GM19035 (cell line): ENCODE measurements at regions not wholly inside any gene's neighbourhood (a gene's known extent, or its start where the extent isn't known, plus 50 kb on each side); places are given as distances from the start of the nearest gene placed in this dataset.
"Not testable (repeated sequence)": the region's sequence is repeated elsewhere in the genome, so short reads cannot be mapped to it uniquely, and the experiment has no call there.

Experiments
- ATAC-seq: cut with Tn5 transposase; IDR thresholded peaks from one replicate; pipeline ENCODE4 v1.9.1; 2021; ENCODE audit not compliant: unreplicated experiment

- ATAC-seq: no peak
Observed at GRCh38 chr3:161599697-161600096, 103.1 kb downstream of the OTOL1 start.

DNA sequence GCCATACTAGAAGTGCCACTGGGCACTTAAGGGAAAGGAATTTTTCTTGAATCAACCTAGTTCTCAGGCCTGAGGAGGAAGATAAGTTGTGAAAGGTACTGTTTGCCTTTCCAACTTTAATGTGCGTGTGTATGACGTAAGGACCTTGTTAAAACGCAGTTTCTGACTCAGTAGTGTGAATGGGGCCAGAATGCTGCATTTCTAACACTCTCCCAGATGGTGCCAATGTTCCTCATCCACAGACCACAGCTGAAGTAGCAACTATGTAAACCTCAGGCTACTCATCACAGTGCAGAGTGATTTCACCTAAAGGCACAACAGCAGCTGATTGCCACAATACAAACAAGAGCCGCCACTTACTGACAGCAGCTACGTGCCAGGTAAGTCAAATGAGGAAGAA, 103.6 kb downstream of the OTOL1 start:
- no peak for ATAC-seq

DNA sequence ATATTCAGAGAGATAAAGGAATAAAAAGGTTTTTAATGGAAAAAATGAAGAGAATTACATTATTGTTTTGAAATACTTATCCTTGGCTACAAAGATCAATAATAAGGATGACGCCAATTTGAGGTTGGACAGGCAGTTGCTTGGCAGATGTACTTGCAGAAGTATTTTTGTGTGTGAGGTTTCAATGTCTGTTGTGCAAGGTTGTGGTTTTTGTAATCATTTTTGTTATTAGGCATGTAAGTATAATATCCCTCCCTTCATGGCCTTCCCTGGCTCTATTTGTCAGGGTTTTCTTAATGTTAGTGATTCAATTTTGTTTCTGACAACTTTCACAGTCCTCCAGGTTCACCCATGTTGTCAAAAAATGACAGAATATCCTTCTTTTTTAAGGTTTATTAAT, 105.9 kb downstream of the OTOL1 start:
- no peak for ATAC-seq

DNA sequence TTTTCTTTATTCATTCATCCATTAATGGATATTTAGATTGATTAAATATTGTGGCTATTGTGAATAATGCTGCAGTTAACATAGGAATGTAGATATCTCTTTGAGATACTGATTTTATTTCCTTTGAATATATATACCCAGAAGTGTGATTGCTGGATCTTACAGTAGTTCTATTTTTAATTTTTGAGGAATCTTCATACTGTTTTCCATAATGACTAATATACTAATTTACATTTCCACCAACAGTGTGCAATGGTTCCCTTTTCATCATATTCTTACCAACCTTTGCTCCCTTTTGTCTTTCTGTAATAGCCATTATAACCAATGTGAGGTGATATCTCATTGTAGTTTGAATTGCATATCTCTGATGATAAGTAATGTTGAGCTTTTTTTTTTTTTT, 106.3 kb downstream of the OTOL1 start:
- ATAC-seq: no peak

DNA sequence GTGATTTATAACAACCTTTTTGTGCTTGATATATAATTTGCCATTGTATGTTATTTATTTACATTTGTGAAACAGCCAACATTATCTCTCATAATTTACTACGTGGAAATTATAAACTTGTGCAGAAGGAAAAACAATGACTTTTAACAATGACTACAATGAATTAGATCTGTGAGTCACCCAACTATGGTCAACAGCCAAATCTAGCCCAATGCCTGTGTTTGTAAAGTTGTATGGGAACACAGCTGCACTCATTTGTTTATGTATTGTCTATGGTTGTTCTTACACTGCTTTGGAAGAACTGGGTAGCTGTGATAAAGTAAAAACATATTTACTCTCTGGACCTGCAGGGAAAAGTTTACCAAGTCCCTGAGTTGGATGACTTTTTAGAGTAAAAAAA, 110.4 kb downstream of the OTOL1 start:
- ATAC-seq: no peak

- no peak for ATAC-seq
Observed at GRCh38 chr3:161619351-161619750, 122.7 kb downstream of the OTOL1 start.

DNA sequence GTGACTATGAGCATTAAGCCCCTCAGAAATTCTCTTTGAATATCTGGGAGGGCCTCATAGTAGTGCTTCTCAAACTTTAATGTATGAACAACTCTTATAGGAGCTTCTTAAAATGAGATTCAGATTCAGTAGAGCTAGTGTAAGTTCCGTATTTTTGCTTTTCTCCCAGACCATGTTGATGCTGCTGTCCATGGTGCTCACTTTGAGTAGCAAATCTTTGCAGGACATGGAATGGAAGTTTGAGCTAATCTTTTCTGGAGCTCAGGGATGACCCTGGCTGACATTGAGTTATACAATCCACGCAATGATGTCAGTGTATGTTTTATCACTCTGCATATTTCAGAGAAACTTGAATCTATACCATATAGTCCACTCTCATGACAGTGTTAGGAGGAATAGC, 134.2 kb downstream of the OTOL1 start:
- no peak for ATAC-seq

DNA sequence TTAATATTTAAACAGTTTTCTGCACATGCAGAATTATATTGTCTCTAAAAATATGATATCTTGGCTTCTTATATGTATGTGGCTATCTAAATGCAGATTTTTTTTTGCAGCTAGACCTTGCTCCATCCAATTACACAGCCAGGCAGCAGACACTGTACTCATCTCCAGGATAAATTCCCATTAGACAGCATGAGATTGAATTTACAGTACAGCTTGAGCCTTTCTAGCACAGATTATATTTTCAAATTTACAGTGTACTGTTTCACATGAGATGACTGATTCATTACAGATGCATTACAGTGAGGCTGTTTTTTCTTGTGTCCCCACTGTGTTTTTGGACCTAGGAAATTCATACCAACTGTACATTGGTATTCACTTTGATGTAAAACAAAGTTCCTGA, 134.9 kb downstream of the OTOL1 start:
- ATAC-seq: no peak

DNA sequence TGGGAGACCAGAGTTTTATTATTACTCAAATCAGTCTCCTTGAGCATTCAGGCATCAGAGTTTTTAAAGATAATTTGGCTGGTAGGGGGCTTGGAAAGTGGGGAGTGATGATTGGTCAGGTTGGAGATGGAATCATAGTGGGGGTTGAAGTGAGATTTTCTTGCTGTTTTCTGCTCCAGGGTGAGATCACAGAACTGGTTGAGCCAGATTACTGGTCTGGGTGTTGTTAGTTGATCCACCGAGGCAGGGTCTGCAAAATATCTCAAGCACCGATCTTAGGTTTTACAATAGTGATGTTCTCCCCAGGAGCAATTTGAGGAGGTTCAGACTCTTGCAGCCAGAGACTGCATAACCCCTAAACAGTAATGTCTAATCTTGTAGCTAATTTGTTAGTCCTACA, 141.0 kb downstream of the OTOL1 start:
- ATAC-seq: no peak

- not testable (repeated sequence) for ATAC-seq
Observed at GRCh38 chr3:161639095-161639494, 142.5 kb downstream of the OTOL1 start.

GRCh38 chr3:161640181-161640580, 143.6 kb downstream of the OTOL1 start:
- no peak for ATAC-seq

- no peak for ATAC-seq
Observed at GRCh38 chr3:161641287-161641686, 144.7 kb downstream of the OTOL1 start.

DNA sequence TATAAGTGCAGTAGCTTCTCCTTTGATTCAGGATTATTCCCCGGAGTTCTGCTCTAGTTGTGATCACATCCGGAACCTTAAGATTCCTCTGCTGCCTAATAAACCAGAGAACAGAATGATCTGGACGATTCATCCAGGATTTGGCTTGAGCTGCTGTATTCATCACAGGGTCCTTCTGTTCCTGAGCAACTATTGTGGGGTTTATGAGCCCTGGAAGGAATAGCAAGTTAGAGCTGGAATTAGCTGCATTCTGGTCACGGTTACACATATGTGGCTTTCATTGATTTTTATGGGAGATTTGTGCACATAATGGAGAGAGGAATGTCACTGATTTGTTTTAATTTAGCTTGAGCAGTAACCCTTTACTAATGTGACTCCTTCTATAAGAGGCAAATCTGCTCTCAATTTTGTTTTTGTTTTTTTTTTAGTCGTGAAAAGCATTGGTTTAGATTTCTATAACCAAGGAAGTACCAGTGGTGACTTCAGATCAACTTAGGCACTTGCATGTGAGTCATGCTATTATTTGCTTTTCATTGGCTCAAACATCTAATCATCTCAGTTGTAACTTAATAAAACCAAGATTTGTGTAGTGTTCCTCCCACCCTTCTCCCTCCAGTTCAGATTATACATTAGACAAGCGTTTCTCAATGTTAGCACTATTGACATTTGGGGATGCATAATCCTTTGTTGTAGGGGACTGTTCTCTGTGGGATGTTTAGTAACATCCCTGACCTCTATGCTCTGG, 148.5 kb downstream of the OTOL1 start:
- ATAC-seq: no peak

DNA sequence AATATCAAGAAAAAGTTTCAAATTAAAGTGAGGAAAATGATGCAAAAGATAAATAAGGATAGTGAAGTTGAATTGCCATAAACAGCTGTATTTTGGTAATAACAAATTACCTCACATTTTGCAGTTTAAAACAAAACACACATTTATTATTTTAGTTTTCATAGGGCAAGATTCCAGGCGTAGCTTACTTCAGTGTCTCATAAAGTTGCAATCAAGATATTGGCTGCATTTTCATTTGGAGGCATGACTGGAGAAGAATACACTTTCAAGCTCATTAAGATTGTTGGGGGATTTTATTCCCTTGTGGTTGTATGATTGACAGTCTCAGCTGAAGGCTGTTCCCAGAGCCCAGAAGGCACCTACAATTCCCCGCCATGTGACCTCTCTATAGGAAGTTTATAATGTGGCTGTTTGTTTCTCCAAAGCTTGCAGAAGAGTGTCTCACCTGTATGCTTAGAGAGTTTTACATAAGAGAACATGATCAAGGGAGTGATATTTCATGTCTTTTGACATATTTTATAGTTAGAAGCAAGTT, 151.4 kb downstream of the OTOL1 start:
- no peak for ATAC-seq

DNA sequence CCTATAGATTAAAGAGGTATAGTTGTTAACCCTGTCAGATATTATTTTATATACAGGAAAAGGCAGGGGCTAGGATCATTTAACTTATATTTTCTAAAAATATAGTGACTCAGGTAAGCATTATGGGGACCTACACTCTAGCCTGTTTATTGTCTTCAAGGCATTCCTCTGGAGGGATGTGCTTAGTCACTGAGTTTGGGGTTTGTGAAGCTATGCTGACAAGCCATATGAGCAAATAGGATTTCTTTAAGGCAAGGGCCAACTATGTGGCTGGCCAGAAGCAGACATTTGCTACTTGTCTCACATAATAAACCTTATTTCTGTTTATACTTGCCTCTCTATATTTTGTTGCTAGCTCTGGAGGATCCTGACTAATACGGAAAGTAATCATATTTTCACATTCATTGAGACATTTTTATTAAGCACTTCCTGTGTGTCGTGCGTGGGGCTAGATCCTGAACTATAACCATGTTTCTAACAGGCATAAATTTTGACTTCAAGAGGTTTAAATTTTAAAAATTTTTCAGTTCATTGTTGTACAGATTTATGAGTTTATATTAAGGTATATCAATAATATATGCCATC, 153.4 kb downstream of the OTOL1 start:
- no peak for ATAC-seq

DNA sequence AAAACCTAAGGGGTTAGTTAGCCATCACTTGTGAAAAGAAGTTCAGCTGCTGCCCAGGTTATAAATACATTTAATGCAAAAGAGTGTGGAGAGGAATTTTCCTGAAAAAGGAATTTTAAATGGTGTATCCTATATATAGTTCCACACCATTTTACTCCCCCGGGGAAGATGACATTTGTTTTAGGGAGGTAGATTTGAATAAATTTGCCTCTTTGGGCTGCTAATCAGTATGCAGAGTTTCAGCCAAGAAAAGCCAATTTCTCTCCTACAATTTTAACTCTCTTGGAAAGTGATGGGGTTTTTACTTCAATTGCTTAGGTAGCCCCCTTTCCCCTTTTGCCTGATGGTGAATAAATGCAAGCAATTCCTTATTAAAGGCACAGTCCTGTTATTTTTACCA, 161.2 kb downstream of the OTOL1 start:
- no peak for ATAC-seq

DNA sequence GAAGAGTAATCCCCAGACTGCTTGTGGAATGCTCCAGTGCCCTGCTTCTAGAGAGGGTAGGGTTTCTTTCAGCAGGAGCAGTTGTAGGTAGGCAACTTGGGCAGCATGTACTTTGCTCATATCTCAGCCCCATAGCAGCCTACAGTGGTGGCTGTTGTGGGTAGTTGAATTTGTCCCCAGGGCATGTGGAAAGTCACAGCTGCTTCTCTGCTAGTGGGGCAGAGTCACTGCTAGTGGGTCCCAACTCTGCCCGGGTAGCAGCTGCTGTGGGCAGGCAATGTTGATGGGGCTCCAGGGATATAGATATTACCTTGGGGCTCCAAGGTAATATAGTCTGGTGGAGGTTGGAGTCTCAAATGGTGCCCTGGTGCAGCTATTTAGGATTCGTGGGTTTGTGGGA, 174.5 kb downstream of the OTOL1 start:
- ATAC-seq: no peak

DNA sequence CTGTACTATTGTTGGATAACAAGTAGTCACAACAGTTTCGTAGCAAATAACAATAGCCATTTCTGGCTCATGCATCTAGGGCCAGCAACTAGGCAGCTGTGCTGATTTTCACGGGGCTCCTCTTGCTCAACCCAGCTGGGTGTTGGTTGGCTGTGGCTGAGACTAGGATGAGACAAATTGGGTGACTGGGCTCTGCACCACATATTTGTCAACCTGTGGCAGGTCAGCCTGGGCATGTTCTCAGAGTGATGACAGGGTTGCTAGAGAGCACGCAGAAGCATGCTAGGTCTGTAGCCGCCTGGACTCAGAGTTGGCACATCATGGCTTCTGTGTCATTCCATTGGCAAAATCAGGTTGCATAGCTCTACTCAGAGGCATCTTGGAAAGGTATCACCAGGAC, 175.9 kb downstream of the OTOL1 start:
- no peak for ATAC-seq

- no peak for ATAC-seq
Observed at GRCh38 chr3:161673866-161674265, 177.3 kb downstream of the OTOL1 start.

- ATAC-seq: no peak
Observed at GRCh38 chr3:161674402-161674801, 177.8 kb downstream of the OTOL1 start.

DNA sequence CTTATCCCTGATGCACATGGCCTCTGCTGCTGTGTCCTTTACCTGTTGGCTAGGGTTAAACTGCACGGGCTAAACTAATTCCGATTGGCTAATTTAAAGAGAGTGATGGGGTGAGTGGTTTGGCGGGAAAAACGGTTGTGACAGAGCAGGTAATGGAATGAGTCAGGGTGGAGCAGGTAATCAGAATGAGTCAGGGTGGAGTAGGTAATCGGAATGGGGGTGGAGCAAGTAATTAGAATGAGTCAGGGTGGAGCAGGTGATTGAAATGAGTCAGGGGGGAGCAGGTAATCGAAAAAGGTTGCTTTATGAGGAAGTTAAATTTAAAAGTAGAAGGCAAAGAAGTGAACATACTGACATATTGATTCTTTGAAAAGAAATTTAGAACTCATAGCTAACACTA, 185.2 kb downstream of the OTOL1 start:
- ATAC-seq: not testable (repeated sequence)

GRCh38 chr3:161682715-161683114, 186.1 kb downstream of the OTOL1 start:
- no peak for ATAC-seq
